GM21390 (cell line): ENCODE measurements at regions not wholly inside any gene's neighbourhood (a gene's known extent, or its start where the extent isn't known, plus 50 kb on each side); places are given as distances from the start of the nearest gene placed in this dataset.
"Not testable (repeated sequence)": the region's sequence is repeated elsewhere in the genome, so short reads cannot be mapped to it uniquely, and the experiment has no call there.

Experiments
- ATAC-seq: cut with Tn5 transposase; IDR thresholded peaks from one replicate; pipeline ENCODE4 v1.9.1; 2021; ENCODE audit not compliant: unreplicated experiment

GRCh38 chr3:10623578-10624275 is 118.3 kb upstream of the ATP2B2 start:
- ATAC-seq = no peak

- ATAC-seq = no peak
Measured at GRCh38 chr3:10625323-10625722, 119.9 kb upstream of the ATP2B2 start.

- ATAC-seq = no peak
Measured at GRCh38 chr3:10627884-10628572, 122.6 kb upstream of the ATP2B2 start.

GRCh38 chr3:10628891-10629670 is 123.7 kb upstream of the ATP2B2 start:
- no peak for ATAC-seq

- ATAC-seq = no peak
Measured at GRCh38 chr3:10629671-10630040, 124.3 kb upstream of the ATP2B2 start.

- no peak for ATAC-seq
Measured at GRCh38 chr3:10631224-10631623, 125.8 kb upstream of the ATP2B2 start.

- no peak for ATAC-seq
Measured at GRCh38 chr3:10632125-10632524, 126.7 kb upstream of the ATP2B2 start.

GRCh38 chr3:10632741-10633140 is 127.4 kb upstream of the ATP2B2 start:
- ATAC-seq = no peak

- ATAC-seq = no peak
Measured at GRCh38 chr3:10635446-10636076, 130.2 kb upstream of the ATP2B2 start.

- ATAC-seq = no peak
Measured at GRCh38 chr3:10637342-10637741, 132.0 kb upstream of the ATP2B2 start.

GRCh38 chr3:10638466-10638865 is 133.1 kb upstream of the ATP2B2 start:
- no peak for ATAC-seq

- no peak for ATAC-seq
Measured at GRCh38 chr3:10641760-10642159, 136.4 kb upstream of the ATP2B2 start.

GRCh38 chr3:10644189-10644588 is 138.8 kb upstream of the ATP2B2 start:
- no peak for ATAC-seq

GRCh38 chr3:10645800-10646199 is 140.4 kb upstream of the ATP2B2 start:
- no peak for ATAC-seq

- ATAC-seq = no peak
Measured at GRCh38 chr3:10646531-10647335, 141.3 kb upstream of the ATP2B2 start.

GRCh38 chr3:10647376-10647775 is 142.0 kb upstream of the ATP2B2 start:
- ATAC-seq = no peak

GRCh38 chr3:10648181-10648580 is 142.8 kb upstream of the ATP2B2 start:
- no peak for ATAC-seq

- not testable (repeated sequence) for ATAC-seq
Measured at GRCh38 chr3:10649463-10649862, 144.1 kb upstream of the ATP2B2 start.

- no peak for ATAC-seq
Measured at GRCh38 chr3:10651506-10651905, 146.1 kb upstream of the ATP2B2 start.

- no peak for ATAC-seq
Measured at GRCh38 chr3:10653241-10653640, 147.9 kb upstream of the ATP2B2 start.
